ENCODE measurements at regions not wholly inside any gene's neighbourhood (a gene's known extent, or its start where the extent isn't known, plus 50 kb on each side); places are given as distances from the start of the nearest gene placed in this dataset.

DNA sequence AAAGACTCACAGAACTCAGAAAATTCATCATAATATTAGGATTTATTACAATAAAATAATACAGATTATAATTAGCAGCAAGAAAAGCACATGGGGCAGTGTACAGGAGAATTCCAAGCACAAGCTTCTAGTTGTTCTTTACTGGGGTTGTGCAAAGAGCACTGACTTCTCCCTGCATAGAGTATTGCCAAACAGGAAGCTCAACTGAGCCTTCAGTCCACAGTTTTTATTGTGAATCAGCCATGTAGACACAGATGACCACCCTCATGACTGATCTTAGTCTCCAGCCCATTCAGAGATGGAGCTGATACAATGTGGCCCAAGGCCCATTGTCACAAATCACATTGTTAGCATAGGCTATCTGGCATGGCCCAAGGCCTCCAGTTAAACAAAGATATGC, 798.9 kb downstream of the KCNA4 start:
- no peaks in the 10 kb centered on the region for H3K9me3 Mint-ChIP-seq (ENCODE audit: unreplicated experiment)
- DNase-seq (ENCODE audit: low spot score): no peak

GRCh38 chr11:29214833-29215232, 802.0 kb downstream of the KCNA4 start:
- Mint-ChIP-seq H3K27ac (ENCODE audit: unreplicated experiment) (no peak overlapping the region), H3K4me3 (ENCODE audit: unreplicated experiment) (no peak overlapping the region)
- no peak for TF ChIP-seq CTCF (IDR thresholded peaks at IDR 0.05; ENCODE audit: unreplicated experiment)

More for the DNA sequence above, 798.9 kb downstream of the KCNA4 start:
- Mint-ChIP-seq H3K4me3 (ENCODE audit: unreplicated experiment) (no peak overlapping the region), H3K27me3 (ENCODE audit: unreplicated experiment) (peaks cover 2% of the 10 kb centered on the region), H3K4me1 (ENCODE audit: unreplicated experiment) (no peaks in the 10 kb centered on the region), H3K36me3 (ENCODE audit: low read depth, unreplicated experiment) (no peaks in the 10 kb centered on the region), H3K27ac (ENCODE audit: unreplicated experiment) (no peak overlapping the region)
- TF ChIP-seq CTCF (IDR thresholded peaks at IDR 0.05; ENCODE audit: unreplicated experiment): no peak

DNA sequence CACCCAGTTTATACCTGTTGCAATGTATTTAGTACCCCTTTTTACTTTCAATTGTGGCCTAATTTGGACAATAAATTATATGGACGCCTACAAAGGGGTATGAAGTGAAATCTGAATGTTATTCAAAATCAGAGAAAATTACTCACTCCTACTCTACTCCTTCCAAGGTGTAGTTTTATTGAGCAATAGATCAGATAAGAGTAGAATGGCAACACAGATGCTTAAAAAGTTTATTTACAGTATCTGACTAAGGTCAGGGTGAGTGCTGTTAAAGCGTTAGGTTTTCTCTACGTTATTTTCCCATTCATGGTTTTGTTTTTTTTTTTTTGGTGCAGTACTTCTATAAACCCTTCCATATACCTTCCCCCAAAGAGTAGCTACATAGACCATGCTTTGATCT, 805.6 kb downstream of the KCNA4 start:
- Mint-ChIP-seq H3K4me3 (ENCODE audit: unreplicated experiment) (no peak overlapping the region), H3K27me3 (ENCODE audit: unreplicated experiment) (no peaks in the 10 kb centered on the region), H3K36me3 (ENCODE audit: low read depth, unreplicated experiment) (no peaks in the 10 kb centered on the region), H3K27ac (ENCODE audit: unreplicated experiment) (no peak overlapping the region), H3K9me3 (ENCODE audit: unreplicated experiment) (no peaks in the 10 kb centered on the region), H3K4me1 (ENCODE audit: unreplicated experiment) (no peaks in the 10 kb centered on the region)
- no peak for DNase-seq (ENCODE audit: low spot score)
- no peak for TF ChIP-seq CTCF (IDR thresholded peaks at IDR 0.05; ENCODE audit: unreplicated experiment)

More at GRCh38 chr11:29214833-29215232, 802.0 kb downstream of the KCNA4 start:
- Mint-ChIP-seq H3K36me3 (ENCODE audit: low read depth, unreplicated experiment) (no peaks in the 10 kb centered on the region), H3K27me3 (ENCODE audit: unreplicated experiment) (peaks cover 2% of the 10 kb centered on the region), H3K4me1 (ENCODE audit: unreplicated experiment) (no peaks in the 10 kb centered on the region), H3K9me3 (ENCODE audit: unreplicated experiment) (no peaks in the 10 kb centered on the region)
- DNase-seq (ENCODE audit: low spot score): no peak

DNA sequence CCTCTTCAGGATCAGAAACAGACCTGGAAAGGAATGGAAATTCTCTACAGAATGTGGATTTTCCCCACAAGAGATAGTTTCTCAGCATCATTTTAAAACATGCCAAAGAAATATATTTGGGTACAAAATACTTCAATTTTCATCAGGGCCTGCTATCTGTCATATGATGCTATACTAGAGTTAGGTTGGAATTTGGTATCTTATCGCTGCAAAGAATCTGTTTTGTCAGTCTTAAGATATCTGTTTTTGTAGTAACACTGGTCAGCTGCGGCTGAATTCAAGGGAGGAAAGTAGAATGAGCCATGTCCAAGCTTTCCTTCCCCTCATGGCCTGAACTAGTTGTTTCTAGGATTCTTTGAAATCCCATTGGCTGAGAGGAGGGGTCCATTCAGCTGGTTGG, 806.4 kb downstream of the KCNA4 start:
- no peaks in the 10 kb centered on the region for H3K4me1 Mint-ChIP-seq (ENCODE audit: unreplicated experiment)
- no peaks in the 10 kb centered on the region for H3K36me3 Mint-ChIP-seq (ENCODE audit: low read depth, unreplicated experiment)
- H3K9me3 Mint-ChIP-seq (ENCODE audit: unreplicated experiment): no peaks in the 10 kb centered on the region
- no peak for DNase-seq (ENCODE audit: low spot score)
- H3K4me3 Mint-ChIP-seq (ENCODE audit: unreplicated experiment): no peak overlapping the region
- no peaks in the 10 kb centered on the region for H3K27me3 Mint-ChIP-seq (ENCODE audit: unreplicated experiment)
- no peak for TF ChIP-seq CTCF (IDR thresholded peaks at IDR 0.05; ENCODE audit: unreplicated experiment)
- no peak overlapping the region for H3K27ac Mint-ChIP-seq (ENCODE audit: unreplicated experiment)

GRCh38 chr11:29208117-29208516, 808.7 kb downstream of the KCNA4 start:
- Mint-ChIP-seq H3K36me3 (ENCODE audit: low read depth, unreplicated experiment) (no peaks in the 10 kb centered on the region), H3K9me3 (ENCODE audit: unreplicated experiment) (no peaks in the 10 kb centered on the region), H3K4me3 (ENCODE audit: unreplicated experiment) (no peak overlapping the region), H3K27me3 (ENCODE audit: unreplicated experiment) (no peaks in the 10 kb centered on the region), H3K27ac (ENCODE audit: unreplicated experiment) (no peak overlapping the region), H3K4me1 (ENCODE audit: unreplicated experiment) (no peaks in the 10 kb centered on the region)
- no peak for DNase-seq (ENCODE audit: low spot score)
- no peak for TF ChIP-seq CTCF (IDR thresholded peaks at IDR 0.05; ENCODE audit: unreplicated experiment)

Measured in endothelial cell (in vitro differentiated cells).